Heart left ventricle (tissue), 16 donors: ENCODE measurements at regions not wholly inside any gene's neighbourhood (a gene's known extent, or its start where the extent isn't known, plus 50 kb on each side); places are given as distances from the start of the nearest gene placed in this dataset.

Experiments
- ATAC-seq, 4 donors: fragments of 200-7000 bp; cut with Tn5 transposase; one replicate each; pipeline ENCODE4 v1.9.1; 2020 to 2022; ENCODE audit warnings: moderate library complexity in 4 of 4, mild to moderate bottlenecking in 3 of 4, moderate number of reproducible peaks in 1 of 4
- DNase-seq, 5 donors: peaks; one replicate each; pipeline ENCODE4 v3.0.0-alpha.2; 2020
- H3K27ac ChIP-seq, 12 donors: fragments of 200-600 bp; sonication (generic) in 4 of 12; one replicate each; pipeline versions ENCODE4 v1.5.0 to v1.8.0; 2016 to 2022; ENCODE audit warnings: mild to moderate bottlenecking in 2 of 12
- H3K27me3 ChIP-seq, 9 donors: fragments of 200-600 bp; sonication (generic) in 2 of 9; one replicate each; pipeline versions ENCODE4 v1.5.1 to v1.8.0; 2016 to 2022; ENCODE audit warnings: mild to moderate bottlenecking in 3 of 9
- H3K36me3 ChIP-seq, 9 donors: fragments of 200-600 bp; sonication (generic) in 2 of 9; one replicate each; pipeline versions ENCODE4 v1.5.0 to v1.8.0; 2018 to 2022; ENCODE audit warnings: mild to moderate bottlenecking in 2 of 9
- H3K4me1 ChIP-seq, 12 donors: fragments of 200-600 bp; sonication (generic) in 4 of 12; one replicate each; pipeline versions ENCODE4 v1.5.0 to v1.8.0; 2016 to 2022; ENCODE audit warnings: mild to moderate bottlenecking in 3 of 12
- H3K4me3 ChIP-seq, 12 donors: fragments of 200-600 bp; sonication (generic) in 4 of 12; one replicate each; pipeline versions ENCODE4 v1.5.0 to v1.8.0; 2017 to 2022; ENCODE audit warnings: mild to moderate bottlenecking in 9 of 12, moderate library complexity in 4 of 12
- H3K9me3 ChIP-seq, 12 donors: fragments of 200-600 bp; sonication (generic) in 4 of 12; one replicate each; pipeline versions ENCODE4 v1.5.0 to v1.8.0; 2016 to 2022; ENCODE audit warnings: mild to moderate bottlenecking in 1 of 12
- CTCF ChIP-seq, 12 donors: fragments of 200-600 bp; sonication (generic) in 4 of 12; IDR thresholded peaks; one replicate each; pipeline versions ENCODE4 v1.5.0 to v1.8.0; 2018 to 2022; ENCODE audit warnings: antibody characterized with exemption in 12 of 12, mild to moderate bottlenecking in 5 of 12
- POLR2A ChIP-seq, 2 donors: fragments of 450-650 bp; IDR thresholded peaks; one replicate each; pipeline ENCODE4 v1.6.1; 2017; ENCODE audit warnings: antibody characterized with exemption in 2 of 2, mild to moderate bottlenecking in 2 of 2, moderate library complexity in 2 of 2
- WGBS, 4 donors: extraction: QIAGEN DNeasy Blood & Tissue Kit in 2 of 4; methylation state at CpG; one replicate each; pipeline versions ENCODE4 v1.1.5 to v1.1.7; 2013 to 2018; 5-methylcytosine and 5-hydroxymethylcytosine counted together
- intact Hi-C, 10 donors: fragments of 100-400 bp; cut with DNase I; formaldehyde crosslinking; loops; one replicate each; pipeline versions ENCODE4 v1.11.1 to v1.14.2; 2022
- donor health status: ischemic (EF 13 %, LVEDD 7.1; RV severe dilation, severe dysfunction).
- donor health status: healthy with polysubstance abuse.
- donor health status: DM: no; HTN: yes; CAD: no.
- donor health status: DM: no; HTN: no; CAD: no.
- donor health status: ischemic (EF 25% LVEDD 6.9; RV normal size, moderate dysfunction).
- donor health status: ischemic (EF 25% LVEDD 5.7; RV mildly dilated, moderate dysfunction).
- donor health status: healthy.
- donor health status: DM: yes; HTN: yes; CAD: no.
- donor health status: ischemic (EF 35%, LVEDD 5.7; RV mildly dilated, moderate dysfunction).
- donor health status: nonischemic (EF 11% LVEDD 7.7; RV severe dilation, severe dysfunction).
- donor health status: DM: yes; HTN: yes; CAD: no.
- donor health status: PGD.
- donor health status: ischemic (EF 29% LVEDD 5.4; RV normal size, mild dysfunction).
- donor health status: nonischemic (EF 23%, LVEDD 6.1; RV moderate dilation, normal function).

- Histone ChIP-seq H3K4me3 (peak overlapping the region; percentile 25 to 70 (median 52)), H3K27ac (peak overlapping the region in 1 of 12 donors; percentile 22), H3K36me3 (no peaks in the 10 kb centered on the region), H3K27me3 (peaks cover 0 to 22% (median 0%) of the 10 kb centered on the region in 9 donors), H3K9me3 (peaks cover 0 to 9% (median 0%) of the 10 kb centered on the region in 12 donors), H3K4me1 (peaks cover 0 to 9% (median 0%) of the 10 kb centered on the region in 12 donors)
- 4 to 7% (median 4%) methylated on average over 22 to 50 of the region's 50 CpGs for WGBS, 4 donors
- ATAC-seq, result peak; percentile 85 to 98 (median 93)
- TF ChIP-seq POLR2A (IDR thresholded peaks at IDR 0.05) (no peak), CTCF (IDR thresholded peaks at IDR 0.05) (peak; percentile 82 to 95 (median 90))
- intact Hi-C loops, result loop anchor here (1.0 to 10.0 kb wide), 13 partner anchors 42 to 444 kb away; partner anchors contain the start of gene MAP3K4 (in 5 of the 10)
- peak; percentile 72 to 88 (median 78) for DNase-seq
Measured at GRCh38 chr6:160930547-160931377, 60.8 kb upstream of the MAP3K4 start.

- Histone ChIP-seq H3K4me1 (peaks cover 0 to 9% (median 0%) of the 10 kb centered on the region in 12 donors), H3K27me3 (peaks cover 0 to 15% (median 0%) of the 10 kb centered on the region in 9 donors), H3K9me3 (peaks cover 0 to 15% (median 0%) of the 10 kb centered on the region in 12 donors), H3K36me3 (no peaks in the 10 kb centered on the region), H3K4me3 (peak overlapping the region; percentile 25 to 70 (median 52)), H3K27ac (peak overlapping the region in 1 of 12 donors; percentile 22)
- DNase-seq (no peak), ATAC-seq (peak in 2 of 4 donors; percentile 12 to 23)
- TF ChIP-seq CTCF (IDR thresholded peaks at IDR 0.05), result no peak
- TF ChIP-seq POLR2A (IDR thresholded peaks at IDR 0.05), result no peak
- intact Hi-C loops, result loop anchor here (1.0 to 10.0 kb wide), 11 partner anchors 41 to 443 kb away; partner anchors contain the start of gene MAP3K4 (in 4 of the 10)
- WGBS, 4 donors, result 51 to 54% (median 53%) methylated on average over 13 of the region's 13 CpGs
Measured at GRCh38 chr6:160931378-160932310, 59.9 kb upstream of the MAP3K4 start.

- peak in 3 of 4 donors; percentile 63 to 69 (median 64) for ATAC-seq
- intact Hi-C loops, result loop anchor here (1.0 to 10.0 kb wide), 8 partner anchors 39 to 439 kb away; partner anchors contain the start of gene MAP3K4 (in 3 of the 10)
- H3K4me3 ChIP-seq, result no peak overlapping the region
- H3K27me3 ChIP-seq, result peaks cover 0 to 10% (median 0%) of the 10 kb centered on the region in 9 donors
- TF ChIP-seq CTCF (IDR thresholded peaks at IDR 0.05), result peak in 9 of 12 donors; percentile 7 to 44 (median 28)
- no peak for TF ChIP-seq POLR2A (IDR thresholded peaks at IDR 0.05)
- H3K36me3 ChIP-seq, result no peaks in the 10 kb centered on the region
- H3K27ac ChIP-seq, result no peak overlapping the region
- peaks cover 0 to 15% (median 0%) of the 10 kb centered on the region in 12 donors for H3K9me3 ChIP-seq
- DNase-seq, result peak in 2 of 5 donors; percentile 44 to 51
- whole genome bisulfite sequencing, 4 donors, result 21 to 32% (median 29%) methylated on average over 8 of the region's 8 CpGs
- H3K4me1 ChIP-seq, result peaks cover 0 to 9% (median 0%) of the 10 kb centered on the region in 12 donors
Measured at GRCh38 chr6:160933256-160933655, 58.3 kb upstream of the MAP3K4 start.
